ENCODE measurements at regions not wholly inside any gene's neighbourhood (a gene's known extent, or its start where the extent isn't known, plus 50 kb on each side); places are given as distances from the start of the nearest gene placed in this dataset.
A peak's percentile ranks its signal among the peaks of the same experiment; 100 is the strongest.

GRCh38 chr20:11432407-11432806, 485.3 kb upstream of the BTBD3 start:
- DNase-seq: peak; percentile 65
- in situ Hi-C loops (cut with HindIII; ENCODE audit: low pct_ligation_motif_present, low pct_unique_long_range_greater_than_20kb, low sequenced_read_pairs): no loop called here

GRCh38 chr20:11436113-11436905, 481.4 kb upstream of the BTBD3 start:
- in situ Hi-C loops (cut with HindIII; ENCODE audit: low pct_ligation_motif_present, low pct_unique_long_range_greater_than_20kb, low sequenced_read_pairs): no loop called here
- DNase-seq: no peak

GRCh38 chr20:11437090-11437489, 480.6 kb upstream of the BTBD3 start:
- in situ Hi-C loops (cut with HindIII; ENCODE audit: low pct_ligation_motif_present, low pct_unique_long_range_greater_than_20kb, low sequenced_read_pairs): no loop called here
- no peak for DNase-seq

DNA sequence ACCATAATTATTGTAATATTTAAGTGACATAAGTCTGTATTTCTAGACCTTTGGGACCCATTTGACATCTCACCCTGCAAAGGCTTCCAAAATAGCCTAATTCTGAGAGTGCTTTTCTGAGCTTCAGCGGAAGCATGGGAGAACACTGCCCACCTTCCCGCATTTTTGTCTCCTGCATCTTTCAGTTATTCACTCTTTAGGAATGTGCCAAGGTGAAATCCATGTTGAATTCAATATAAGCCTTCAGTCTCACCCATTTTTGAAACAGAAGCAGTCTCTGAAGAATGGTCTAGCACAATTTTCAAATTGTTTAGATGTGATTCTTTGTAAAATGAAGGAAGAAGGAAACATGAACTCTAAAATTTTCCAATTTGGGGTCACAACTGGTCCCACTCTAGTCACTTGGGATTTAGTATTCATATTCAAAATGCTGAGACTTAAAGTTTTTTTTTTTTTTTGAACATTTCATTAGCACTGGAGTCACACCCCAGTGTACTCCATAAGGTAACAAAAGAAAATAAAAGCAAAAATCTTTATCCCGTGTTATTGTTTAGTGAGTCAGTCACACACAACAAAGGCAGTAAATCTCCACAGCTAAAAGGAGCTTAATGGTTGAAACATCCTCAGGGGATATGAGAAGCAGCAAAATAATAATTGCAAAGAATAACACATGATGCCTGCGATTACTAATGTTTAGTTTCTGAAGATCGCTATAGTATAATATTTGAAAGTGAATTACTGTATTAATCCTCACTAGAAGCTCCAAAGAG, 479.9 kb upstream of the BTBD3 start:
- no peak for DNase-seq
- in situ Hi-C loops (cut with HindIII; ENCODE audit: low pct_ligation_motif_present, low pct_unique_long_range_greater_than_20kb, low sequenced_read_pairs): no loop called here

DNA sequence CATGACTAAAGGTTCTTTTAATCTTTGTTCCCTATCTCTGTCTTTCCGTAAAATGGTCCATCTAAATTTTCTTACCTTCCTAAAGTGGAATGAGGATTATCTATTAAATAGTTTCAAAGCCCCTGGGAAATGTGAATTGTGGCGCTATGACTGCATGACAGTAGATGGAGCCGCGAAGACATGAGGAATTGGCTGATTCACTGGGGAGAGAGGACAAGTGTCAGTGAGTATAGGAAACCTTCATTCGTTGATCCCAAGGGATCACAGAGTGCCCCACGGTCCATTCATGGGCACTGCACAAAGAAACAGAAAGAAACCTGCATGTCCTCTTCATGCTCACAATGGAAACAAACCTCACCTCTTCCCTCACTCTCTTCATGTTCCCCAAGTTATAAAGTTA, 479.3 kb upstream of the BTBD3 start:
- in situ Hi-C loops (cut with HindIII; ENCODE audit: low pct_ligation_motif_present, low pct_unique_long_range_greater_than_20kb, low sequenced_read_pairs): no loop called here
- no peak for DNase-seq

GRCh38 chr20:11443382-11444119, 474.1 kb upstream of the BTBD3 start:
- no peak for DNase-seq
- in situ Hi-C loops (cut with HindIII; ENCODE audit: low pct_ligation_motif_present, low pct_unique_long_range_greater_than_20kb, low sequenced_read_pairs): no loop called here

DNA sequence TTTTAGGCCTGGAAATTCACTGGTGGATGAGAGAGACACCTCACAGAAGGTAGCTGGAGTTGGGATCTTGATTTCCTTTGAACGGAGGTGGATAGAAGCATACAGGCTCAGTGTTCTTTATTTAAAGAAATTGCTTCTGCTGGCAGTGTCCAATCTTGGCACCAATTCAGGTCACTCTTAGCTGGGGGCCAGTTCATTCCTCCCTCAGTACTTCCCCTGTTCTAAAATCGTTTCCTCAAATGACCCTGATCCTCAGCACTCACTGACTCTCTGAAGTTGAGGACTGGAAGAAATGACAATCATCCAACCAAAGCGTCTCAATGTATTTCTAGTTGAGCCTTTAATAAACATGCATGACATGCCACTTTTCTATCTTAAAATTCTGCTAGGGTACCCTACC, 472.5 kb upstream of the BTBD3 start:
- in situ Hi-C loops (cut with HindIII; ENCODE audit: low pct_ligation_motif_present, low pct_unique_long_range_greater_than_20kb, low sequenced_read_pairs): no loop called here
- DNase-seq: no peak

DNA sequence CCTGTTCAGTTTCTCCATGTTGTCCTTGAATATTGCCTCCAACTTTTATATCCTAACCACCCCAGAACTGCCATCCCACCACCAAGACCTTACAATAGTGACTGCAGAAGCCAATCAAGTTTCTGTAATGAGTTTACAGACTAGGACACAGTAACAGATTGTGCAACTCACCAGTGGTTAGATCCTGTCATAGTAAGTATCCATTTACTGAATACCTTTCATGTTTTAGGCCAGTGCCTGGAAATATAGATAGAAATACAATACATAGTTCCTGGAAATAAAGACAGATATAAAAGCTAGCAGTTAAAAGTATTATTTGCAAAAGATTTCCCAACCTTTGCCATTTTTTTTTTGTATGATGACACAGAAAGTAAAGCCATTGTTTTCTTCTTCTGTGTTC, 471.8 kb upstream of the BTBD3 start:
- no peak for DNase-seq
- in situ Hi-C loops (cut with HindIII; ENCODE audit: low pct_ligation_motif_present, low pct_unique_long_range_greater_than_20kb, low sequenced_read_pairs): no loop called here

DNA sequence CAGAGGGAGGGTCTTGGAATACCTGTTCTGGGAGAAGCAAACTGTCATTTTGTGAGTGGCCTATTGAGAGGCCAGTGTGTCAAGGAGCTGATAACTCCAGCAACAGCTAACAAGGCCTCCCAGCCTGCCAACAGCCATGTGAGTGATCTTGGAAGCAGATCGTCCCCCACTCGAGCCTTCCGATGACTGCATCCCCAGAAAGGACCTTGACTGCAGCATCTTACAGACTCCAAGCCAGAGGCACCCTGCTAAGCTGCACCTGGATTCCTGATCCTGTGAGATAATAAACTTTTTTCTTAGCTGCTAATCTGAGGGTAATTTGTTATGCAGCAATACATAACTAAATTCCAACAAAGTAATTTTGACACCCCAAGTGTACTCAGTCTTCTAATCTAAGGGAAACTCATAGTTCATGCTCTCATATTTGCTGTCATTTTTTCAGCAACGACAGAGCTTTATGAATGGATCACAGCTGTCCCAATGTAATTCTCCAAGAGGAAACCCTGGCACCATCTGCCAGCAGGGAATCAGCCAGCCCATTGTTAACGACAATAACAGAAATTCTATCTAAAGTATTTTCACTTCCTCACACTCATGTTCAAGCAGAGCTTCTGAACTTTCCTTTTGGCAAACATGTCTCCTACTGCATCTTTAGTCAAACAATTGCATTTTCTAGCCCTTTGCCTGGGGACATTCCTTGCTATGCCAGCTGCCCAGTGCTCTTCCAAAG, 470.2 kb upstream of the BTBD3 start:
- no peak for DNase-seq
- in situ Hi-C loops (cut with HindIII; ENCODE audit: low pct_ligation_motif_present, low pct_unique_long_range_greater_than_20kb, low sequenced_read_pairs): no loop called here

DNA sequence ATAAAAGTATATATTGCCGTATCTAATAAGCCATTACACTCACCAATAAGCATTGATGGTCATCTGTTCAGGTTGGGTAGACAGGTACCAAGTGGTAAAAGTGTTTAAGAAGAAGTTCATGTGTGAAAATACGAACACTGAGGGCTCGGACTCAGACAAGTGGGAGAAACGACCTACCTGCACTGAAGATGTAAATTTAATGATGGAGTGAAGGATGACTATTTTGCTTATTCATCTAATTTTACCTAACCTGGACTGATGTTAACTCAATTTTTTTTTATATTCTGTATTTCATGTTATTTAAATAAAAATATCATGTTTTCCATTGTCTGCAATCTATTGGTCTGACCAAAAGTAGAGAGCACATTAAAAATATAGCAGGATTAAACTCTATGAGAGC, 469.1 kb upstream of the BTBD3 start:
- in situ Hi-C loops (cut with HindIII; ENCODE audit: low pct_ligation_motif_present, low pct_unique_long_range_greater_than_20kb, low sequenced_read_pairs): no loop called here
- no peak for DNase-seq

- in situ Hi-C loops (cut with HindIII; ENCODE audit: low pct_ligation_motif_present, low pct_unique_long_range_greater_than_20kb, low sequenced_read_pairs): no loop called here
- no peak for DNase-seq
Observed at GRCh38 chr20:11451793-11452291, 465.9 kb upstream of the BTBD3 start.

DNA sequence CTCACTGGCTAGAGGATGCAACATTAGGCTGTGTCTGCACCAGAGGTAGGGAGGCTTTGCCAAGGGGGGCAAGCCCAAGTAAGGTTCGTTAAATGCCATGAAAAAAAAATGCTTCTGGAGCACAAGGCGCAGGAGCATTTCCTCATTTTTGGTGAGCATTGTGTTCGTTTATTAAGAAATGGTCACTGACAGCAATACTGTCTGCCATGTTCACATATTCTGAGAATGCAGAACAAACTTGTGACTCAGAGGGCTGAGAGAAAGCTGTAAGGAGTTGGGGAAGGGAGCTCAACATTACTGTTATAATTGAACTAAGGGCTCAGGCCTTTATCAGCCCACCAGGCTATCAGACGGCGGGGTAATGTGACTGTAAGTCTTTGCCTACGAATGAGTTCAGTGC, 465.4 kb upstream of the BTBD3 start:
- in situ Hi-C loops (cut with HindIII; ENCODE audit: low pct_ligation_motif_present, low pct_unique_long_range_greater_than_20kb, low sequenced_read_pairs): no loop called here
- no peak for DNase-seq

GRCh38 chr20:11453430-11453829, 464.3 kb upstream of the BTBD3 start:
- in situ Hi-C loops (cut with HindIII; ENCODE audit: low pct_ligation_motif_present, low pct_unique_long_range_greater_than_20kb, low sequenced_read_pairs): no loop called here
- peak; percentile 44 for DNase-seq

- DNase-seq: peak; percentile 88
Observed at GRCh38 chr20:11454966-11455799, 462.5 kb upstream of the BTBD3 start.

DNA sequence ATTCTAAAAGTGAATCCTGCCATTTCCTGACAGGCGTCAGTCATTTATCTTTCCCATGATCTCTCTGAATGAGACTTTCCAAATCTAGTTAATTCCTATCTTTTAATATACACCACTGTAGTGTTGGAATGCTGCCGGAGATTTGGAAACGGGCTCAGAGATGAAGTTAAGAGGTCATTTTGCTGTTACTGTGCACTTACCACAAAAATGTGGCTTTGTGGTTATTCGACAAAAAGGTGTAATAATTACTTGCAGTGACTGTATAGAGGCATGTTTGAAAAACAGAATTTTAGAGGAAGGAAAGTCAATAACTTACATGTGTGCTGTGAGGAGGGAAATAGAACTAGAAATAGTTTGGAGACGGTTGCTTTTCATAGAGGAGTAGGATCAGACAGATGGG, 460.2 kb upstream of the BTBD3 start:
- no peak for DNase-seq
- in situ Hi-C loops (cut with HindIII; ENCODE audit: low pct_ligation_motif_present, low pct_unique_long_range_greater_than_20kb, low sequenced_read_pairs): no loop called here

More at GRCh38 chr20:11454966-11455799, 462.5 kb upstream of the BTBD3 start:
- in situ Hi-C loops (cut with HindIII; ENCODE audit: low pct_ligation_motif_present, low pct_unique_long_range_greater_than_20kb, low sequenced_read_pairs): no loop called here

- in situ Hi-C loops (cut with HindIII; ENCODE audit: low pct_ligation_motif_present, low pct_unique_long_range_greater_than_20kb, low sequenced_read_pairs): no loop called here
- no peak for DNase-seq
Observed at GRCh38 chr20:11459090-11459890, 458.4 kb upstream of the BTBD3 start.

GRCh38 chr20:11467436-11467835, 450.3 kb upstream of the BTBD3 start:
- in situ Hi-C loops (cut with HindIII; ENCODE audit: low pct_ligation_motif_present, low pct_unique_long_range_greater_than_20kb, low sequenced_read_pairs): no loop called here
- DNase-seq: no peak

All from ACHN (cell line).